Left lung (tissue), 4 donors: ENCODE measurements at regions not wholly inside any gene's neighbourhood (a gene's known extent, or its start where the extent isn't known, plus 50 kb on each side); places are given as distances from the start of the nearest gene placed in this dataset.

ENCODE experiments used
- ATAC-seq: fragments of 200-7000 bp; cut with Tn5 transposase; one replicate; pipeline ENCODE4 v1.9.1; 2020; ENCODE audit warnings: moderate library complexity
- DNase-seq, 4 donors: peaks; one replicate each; pipeline ENCODE4 v3.0.0-alpha.2; 2013 to 2020
- H3K27ac ChIP-seq, 2 donors: fragments of 200-600 bp; sonication (generic) in 1 of 2; one replicate each; pipeline versions ENCODE4 v1.5.0 to v1.8.0; 2020 to 2021
- H3K27me3 ChIP-seq, 2 donors: fragments of 200-600 bp; sonication (generic) in 1 of 2; one replicate each; pipeline versions ENCODE4 v1.5.0 to v1.8.0; 2020 to 2021
- H3K36me3 ChIP-seq, 2 donors: fragments of 200-600 bp; sonication (generic) in 1 of 2; one replicate each; pipeline versions ENCODE4 v1.5.0 to v1.8.0; 2020 to 2021
- H3K4me1 ChIP-seq, 2 donors: fragments of 200-600 bp; one replicate each; pipeline ENCODE4 v1.8.0; 2021
- H3K4me3 ChIP-seq, 2 donors: fragments of 200-600 bp; sonication (generic) in 1 of 2; one replicate each; pipeline versions ENCODE4 v1.5.0 to v1.8.0; 2020 to 2021; ENCODE audit warnings: mild to moderate bottlenecking in 1 of 2
- H3K9me3 ChIP-seq, 2 donors: fragments of 200-600 bp; sonication (generic) in 1 of 2; one replicate each; pipeline versions ENCODE4 v1.5.0 to v1.8.0; 2020 to 2021
- CTCF ChIP-seq, 2 donors: fragments of 200-600 bp; sonication (generic) in 1 of 2; IDR thresholded peaks; one replicate each; pipeline versions ENCODE4 v1.5.0 to v1.8.0; 2021; ENCODE audit warnings: antibody characterized with exemption in 2 of 2
- intact Hi-C, 2 donors: fragments of 100-400 bp; cut with DNase I; formaldehyde crosslinking; loops; one replicate each; pipeline versions ENCODE4 v1.11.2 to v1.14.2; 2022
- donor health status: DM: no; HTN: yes; CAD: no.
- donor health status: DM: no; HTN: no; CAD: no.

- DNase-seq (no peak), ATAC-seq (no peak)
- H3K27ac ChIP-seq, result no peak overlapping the region
- no peaks in the 10 kb centered on the region for H3K27me3 ChIP-seq
- H3K4me1 ChIP-seq, result no peaks in the 10 kb centered on the region
- H3K9me3 ChIP-seq, result no peaks in the 10 kb centered on the region
- H3K36me3 ChIP-seq, result no peaks in the 10 kb centered on the region
- no peak for TF ChIP-seq CTCF (IDR thresholded peaks at IDR 0.05)
- intact Hi-C loops, result no loop called here
- no peak overlapping the region for H3K4me3 ChIP-seq
Observed at GRCh38 chr3:150293401-150294001, 114.6 kb upstream of the TSC22D2 start.

- intact Hi-C loops, result no loop called here
- Histone ChIP-seq H3K4me1 (no peaks in the 10 kb centered on the region), H3K27me3 (no peaks in the 10 kb centered on the region), H3K36me3 (no peaks in the 10 kb centered on the region), H3K9me3 (no peaks in the 10 kb centered on the region), H3K27ac (no peak overlapping the region), H3K4me3 (no peak overlapping the region)
- ATAC-seq, result no peak
- no peak for TF ChIP-seq CTCF (IDR thresholded peaks at IDR 0.05)
- DNase-seq, result no peak
Observed at GRCh38 chr3:150292891-150293290, 115.2 kb upstream of the TSC22D2 start.

GRCh38 chr3:150291515-150291914, 116.6 kb upstream of the TSC22D2 start:
- intact Hi-C loops, result no loop called here
- H3K27ac ChIP-seq, result no peak overlapping the region
- no peaks in the 10 kb centered on the region for H3K4me1 ChIP-seq
- no peaks in the 10 kb centered on the region for H3K36me3 ChIP-seq
- no peaks in the 10 kb centered on the region for H3K27me3 ChIP-seq
- no peak overlapping the region for H3K4me3 ChIP-seq
- no peak for TF ChIP-seq CTCF (IDR thresholded peaks at IDR 0.05)
- no peak for ATAC-seq
- no peak for DNase-seq
- H3K9me3 ChIP-seq, result no peaks in the 10 kb centered on the region

- peak; percentile 95 for ATAC-seq
- peak; percentile 37 to 48 for TF ChIP-seq CTCF (IDR thresholded peaks at IDR 0.05)
- no peak overlapping the region for H3K27ac ChIP-seq
Observed at GRCh38 chr3:150286390-150287147, 121.5 kb upstream of the TSC22D2 start.

GRCh38 chr3:150285601-150286000, 122.5 kb upstream of the TSC22D2 start:
- ATAC-seq, result no peak
- H3K9me3 ChIP-seq, result no peaks in the 10 kb centered on the region
- TF ChIP-seq CTCF (IDR thresholded peaks at IDR 0.05), result no peak
- no peaks in the 10 kb centered on the region for H3K27me3 ChIP-seq
- H3K4me1 ChIP-seq, result no peaks in the 10 kb centered on the region
- DNase-seq, result no peak
- intact Hi-C loops, result no loop called here
- H3K4me3 ChIP-seq, result no peak overlapping the region
- H3K27ac ChIP-seq, result no peak overlapping the region
- H3K36me3 ChIP-seq, result no peaks in the 10 kb centered on the region

More at GRCh38 chr3:150286390-150287147, 121.5 kb upstream of the TSC22D2 start:
- no peaks in the 10 kb centered on the region for H3K27me3 ChIP-seq
- no peaks in the 10 kb centered on the region for H3K4me1 ChIP-seq
- intact Hi-C loops, result no loop called here
- H3K4me3 ChIP-seq, result no peak overlapping the region
- no peaks in the 10 kb centered on the region for H3K9me3 ChIP-seq
- H3K36me3 ChIP-seq, result no peaks in the 10 kb centered on the region
- no peak for DNase-seq
